H1 (cell line): ENCODE measurements at regions not wholly inside any gene's neighbourhood (a gene's known extent, or its start where the extent isn't known, plus 50 kb on each side); places are given as distances from the start of the nearest gene placed in this dataset.

ENCODE experiments used
- SAP30 ChIP-seq: fragments of 300-600 bp; sonication (generic); IDR thresholded peaks from 2 replicates; pipeline ENCODE4 v1.7.1; 2012; ENCODE audit warnings: low read length, moderate library complexity, mild to moderate bottlenecking, inconsistent platforms; ENCODE audit not compliant: insufficient read depth, insufficient replicate concordance
- SIX5 ChIP-seq: IDR thresholded peaks from 2 replicates; pipeline ENCODE4 v1.6.1; 2011; ENCODE audit warnings: mild to moderate bottlenecking, low read depth, low read length

DNA sequence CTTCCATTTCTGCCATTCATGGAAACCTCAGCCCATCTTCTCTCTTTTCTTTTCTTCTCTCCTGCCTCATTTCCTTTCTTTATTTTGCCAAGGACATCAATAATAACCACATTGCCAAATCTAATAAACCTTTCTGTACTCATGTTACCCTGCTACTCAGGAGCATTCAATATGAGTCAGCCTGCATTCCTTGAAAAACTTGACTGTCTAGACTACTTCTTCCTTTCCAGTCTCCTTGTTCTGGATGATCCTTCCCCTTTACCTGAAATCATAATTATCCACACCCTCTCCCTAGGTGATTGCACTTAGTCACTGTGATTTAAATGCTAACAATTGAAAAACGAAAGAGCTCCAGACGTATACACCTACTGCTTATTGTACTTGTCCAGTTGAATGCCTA lies 253.2 kb upstream of the CENPE start (continued):
- TF ChIP-seq SAP30 (no peak), SIX5 (no peak)
